D721Med (cell line): ENCODE measurements at regions not wholly inside any gene's neighbourhood (a gene's known extent, or its start where the extent isn't known, plus 50 kb on each side); places are given as distances from the start of the nearest gene placed in this dataset.
"Not testable (repeated sequence)": the region's sequence is repeated elsewhere in the genome, so short reads cannot be mapped to it uniquely, and the experiment has no call there.

Experiments used
- DNase-seq: peaks from one replicate; pipeline ENCODE4 v3.0.0; 2011; ENCODE audit warnings: low spot score; ENCODE audit not compliant: insufficient read length
- FAIRE-seq: peaks from 2 replicates; lab custom pipeline; 2011; peaks lifted over from hg19 to GRCh38; lab: Jason Lieb, UNC
- CTCF ChIP-seq: IDR thresholded peaks from 2 replicates; pipeline ENCODE4 v1.5.1; 2012; ENCODE audit warnings: mild to moderate bottlenecking, control low read depth; ENCODE audit not compliant: insufficient read depth; ENCODE audit errors: missing control alignments

- DNase-seq (no peak), FAIRE-seq (no peak)
- no peak for TF ChIP-seq CTCF
Measured at GRCh38 chr3:5585085-5585484, 397.6 kb downstream of the EDEM1 start.

GRCh38 chr3:5606884-5607472 lies 419.5 kb downstream of the EDEM1 start:
- no peak for TF ChIP-seq CTCF
- DNase-seq (no peak), FAIRE-seq (no peak)

- DNase-seq = no peak
- no peak for TF ChIP-seq CTCF
- FAIRE-seq = no peak
Measured at GRCh38 chr3:5607581-5607980, 420.1 kb downstream of the EDEM1 start.

- not testable (repeated sequence) for FAIRE-seq
Measured at GRCh38 chr3:5608971-5609370, 421.5 kb downstream of the EDEM1 start.

GRCh38 chr3:5613599-5613998 lies 426.1 kb downstream of the EDEM1 start:
- TF ChIP-seq CTCF = no peak
- FAIRE-seq (no peak), DNase-seq (no peak)

More at GRCh38 chr3:5608971-5609370, 421.5 kb downstream of the EDEM1 start:
- DNase-seq = not testable (repeated sequence)

GRCh38 chr3:5616873-5617272 lies 429.4 kb downstream of the EDEM1 start:
- TF ChIP-seq CTCF = no peak
- FAIRE-seq = no peak

GRCh38 chr3:5618170-5618569 lies 430.7 kb downstream of the EDEM1 start:
- no peak for TF ChIP-seq CTCF
- FAIRE-seq (no peak), DNase-seq (no peak)

More at GRCh38 chr3:5616873-5617272, 429.4 kb downstream of the EDEM1 start:
- DNase-seq = no peak
